ENCODE measurements at regions not wholly inside any gene's neighbourhood (a gene's known extent, or its start where the extent isn't known, plus 50 kb on each side); places are given as distances from the start of the nearest gene placed in this dataset.

- no peak for TF ChIP-seq EZH2phosphoT487 (IDR thresholded peaks at IDR 0.05; ENCODE audit: insufficient read depth, low read depth)
- TF ChIP-seq EZH2 (IDR thresholded peaks at IDR 0.05; ENCODE audit: insufficient read depth, poor library complexity, severe bottlenecking): no peak
Observed at GRCh38 chr1:47618222-47618720, 180.4 kb downstream of the FOXD2 start.
